Activated B cell treated with CpG ODN at 0.5 μM for 24 hours (primary cell): ENCODE measurements at regions not wholly inside any gene's neighbourhood (a gene's known extent, or its start where the extent isn't known, plus 50 kb on each side); places are given as distances from the start of the nearest gene placed in this dataset.

Source experiments
- ATAC-seq: fragments of 200-7000 bp; cut with Tn5 transposase; one replicate; pipeline ENCODE4 v1.10.0; 2021; ENCODE audit warnings: low read depth, mild to moderate bottlenecking, moderate library complexity
- CTCF ChIA-PET: fragments of 350-600 bp; sonication (Branson Sonifier 250); formaldehyde crosslinking; loops from one replicate; lab custom pipeline; 2021; ENCODE audit warnings: antibody characterized with exemption; lab: Charles Lee
- POLR2A ChIA-PET: fragments of 350-600 bp; sonication (Branson Sonifier 250); formaldehyde crosslinking; loops from one replicate; lab custom pipeline; 2021; ENCODE audit warnings: antibody characterized with exemption; lab: Charles Lee
- DNase-seq: peaks from one replicate; pipeline ENCODE4 v3.0.0; 2022
- H3K27ac Mint-ChIP-seq: one replicate; pipeline ENCODE4 v1.8.0; 2020; ENCODE audit warnings: mixed read lengths
- H3K27me3 Mint-ChIP-seq: one replicate; pipeline ENCODE4 v1.8.0; 2021; ENCODE audit warnings: mixed read lengths
- H3K36me3 Mint-ChIP-seq: one replicate; pipeline ENCODE4 v1.8.0; 2021; ENCODE audit warnings: low read depth, mixed read lengths
- H3K4me1 Mint-ChIP-seq: one replicate; pipeline ENCODE4 v1.8.0; 2021; ENCODE audit warnings: mixed read lengths
- H3K4me3 Mint-ChIP-seq: one replicate; pipeline ENCODE4 v1.8.0; 2020; ENCODE audit warnings: mild to moderate bottlenecking, mixed read lengths
- H3K9me3 Mint-ChIP-seq: one replicate; pipeline ENCODE4 v1.8.0; 2020; ENCODE audit warnings: mixed read lengths
- CTCF ChIP-seq: fragments of 200-600 bp; IDR thresholded peaks from one replicate; pipeline ENCODE4 v1.8.0; 2022; ENCODE audit warnings: antibody characterized with exemption, mild to moderate bottlenecking
- intact Hi-C: fragments of 100-400 bp; cut with micrococcal nuclease; formaldehyde crosslinking; loops from one replicate; pipeline ENCODE4 v1.15.1; 2024

GRCh38 chr9:16143947-16144890 lies 591.4 kb downstream of the CCDC171 start:
- ATAC-seq (no peak), DNase-seq (no peak)
- intact Hi-C loops: no loop called here
- Mint-ChIP-seq H3K27ac (no peak overlapping the region), H3K4me3 (no peak overlapping the region), H3K9me3 (peaks cover 3% of the 10 kb centered on the region), H3K36me3 (no peaks in the 10 kb centered on the region), H3K27me3 (no peaks in the 10 kb centered on the region), H3K4me1 (no peaks in the 10 kb centered on the region)
- POLR2A ChIA-PET: no interaction called here
- no peak for TF ChIP-seq CTCF
- CTCF ChIA-PET: no interaction called here

GRCh38 chr9:16145196-16145950 lies 592.5 kb downstream of the CCDC171 start:
- no peak for ATAC-seq
- CTCF ChIA-PET: no interaction called here

GRCh38 chr9:16147726-16148125 lies 594.9 kb downstream of the CCDC171 start:
- intact Hi-C loops: no loop called here
- Mint-ChIP-seq H3K4me1 (no peaks in the 10 kb centered on the region), H3K27me3 (no peaks in the 10 kb centered on the region), H3K9me3 (peaks cover 3% of the 10 kb centered on the region), H3K4me3 (no peak overlapping the region), H3K36me3 (no peaks in the 10 kb centered on the region), H3K27ac (no peak overlapping the region)
- TF ChIP-seq CTCF: no peak
- CTCF ChIA-PET: no interaction called here
- no peak for DNase-seq
- POLR2A ChIA-PET: no interaction called here
- ATAC-seq: no peak

More at GRCh38 chr9:16145196-16145950, 592.5 kb downstream of the CCDC171 start:
- no peak for DNase-seq
- TF ChIP-seq CTCF: no peak
- POLR2A ChIA-PET: no interaction called here
- H3K4me1 Mint-ChIP-seq: no peaks in the 10 kb centered on the region
- no peak overlapping the region for H3K4me3 Mint-ChIP-seq
- intact Hi-C loops: no loop called here
- H3K27me3 Mint-ChIP-seq: no peaks in the 10 kb centered on the region
- H3K9me3 Mint-ChIP-seq: peaks cover 3% of the 10 kb centered on the region
- no peak overlapping the region for H3K27ac Mint-ChIP-seq
- H3K36me3 Mint-ChIP-seq: no peaks in the 10 kb centered on the region

GRCh38 chr9:16150501-16150900 lies 597.7 kb downstream of the CCDC171 start:
- no peak for TF ChIP-seq CTCF
- no peaks in the 10 kb centered on the region for H3K4me1 Mint-ChIP-seq
- H3K4me3 Mint-ChIP-seq: no peak overlapping the region
- peaks cover 3% of the 10 kb centered on the region for H3K9me3 Mint-ChIP-seq
- intact Hi-C loops: no loop called here
- ChIA-PET POLR2A (no interaction called here), CTCF (no interaction called here)
- H3K27me3 Mint-ChIP-seq: peaks cover 6% of the 10 kb centered on the region
- no peaks in the 10 kb centered on the region for H3K36me3 Mint-ChIP-seq
- H3K27ac Mint-ChIP-seq: no peak overlapping the region
- ATAC-seq (no peak), DNase-seq (no peak)

GRCh38 chr9:16150938-16151650 lies 598.3 kb downstream of the CCDC171 start:
- no peak for DNase-seq
- H3K27me3 Mint-ChIP-seq: peaks cover 8% of the 10 kb centered on the region
- ATAC-seq: no peak
- ChIA-PET CTCF (no interaction called here), POLR2A (no interaction called here)
- intact Hi-C loops: no loop called here
- no peak for TF ChIP-seq CTCF
- no peak overlapping the region for H3K27ac Mint-ChIP-seq
- no peak overlapping the region for H3K4me3 Mint-ChIP-seq
- H3K9me3 Mint-ChIP-seq: peaks cover 3% of the 10 kb centered on the region
- H3K36me3 Mint-ChIP-seq: no peaks in the 10 kb centered on the region
- no peaks in the 10 kb centered on the region for H3K4me1 Mint-ChIP-seq
